HFF-Myc (cell line): ENCODE measurements at regions not wholly inside any gene's neighbourhood (a gene's known extent, or its start where the extent isn't known, plus 50 kb on each side); places are given as distances from the start of the nearest gene placed in this dataset.

ENCODE experiments used
- DNase-seq: peaks from one replicate; pipeline ENCODE4 v3.0.0-alpha.2; 2011; ENCODE audit warnings: low read depth; ENCODE audit errors: extremely low read depth
- H3K4me3 ChIP-seq: replicated peaks from 2 replicates; pipeline ENCODE4 v1.5.1; 2011; ENCODE audit warnings: low read depth, mild to moderate bottlenecking, control low read depth, low read length
- TF ChIP-seq, protein P1 (sequence below): IDR thresholded peaks from 2 replicates; pipeline ENCODE4 v1.5.1; 2012; ENCODE audit warnings: mild to moderate bottlenecking, low read depth, low read length, control low read depth; ENCODE audit errors: missing control alignments

DNA sequence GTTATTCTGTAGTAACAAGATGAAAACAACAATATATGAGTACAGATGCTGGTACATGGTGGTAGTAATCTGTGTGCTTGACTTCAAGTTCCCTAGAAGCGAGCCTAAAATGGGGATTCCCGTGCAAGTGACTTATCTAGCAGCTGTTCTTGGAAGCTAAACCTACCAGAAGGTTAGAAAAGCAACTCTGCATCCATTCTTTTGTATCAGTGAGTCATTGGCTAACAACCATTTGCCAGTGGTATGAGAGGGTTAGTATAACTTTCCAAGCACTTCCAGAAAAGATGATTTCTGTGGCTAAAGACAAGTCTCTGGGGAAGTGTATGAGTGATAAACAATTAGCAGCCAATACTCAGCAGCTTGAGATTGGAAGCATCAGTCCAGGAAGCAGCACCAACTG is 787.7 kb upstream of the CDH6 start:
- no peak for DNase-seq
- TF ChIP-seq, protein P1, sequence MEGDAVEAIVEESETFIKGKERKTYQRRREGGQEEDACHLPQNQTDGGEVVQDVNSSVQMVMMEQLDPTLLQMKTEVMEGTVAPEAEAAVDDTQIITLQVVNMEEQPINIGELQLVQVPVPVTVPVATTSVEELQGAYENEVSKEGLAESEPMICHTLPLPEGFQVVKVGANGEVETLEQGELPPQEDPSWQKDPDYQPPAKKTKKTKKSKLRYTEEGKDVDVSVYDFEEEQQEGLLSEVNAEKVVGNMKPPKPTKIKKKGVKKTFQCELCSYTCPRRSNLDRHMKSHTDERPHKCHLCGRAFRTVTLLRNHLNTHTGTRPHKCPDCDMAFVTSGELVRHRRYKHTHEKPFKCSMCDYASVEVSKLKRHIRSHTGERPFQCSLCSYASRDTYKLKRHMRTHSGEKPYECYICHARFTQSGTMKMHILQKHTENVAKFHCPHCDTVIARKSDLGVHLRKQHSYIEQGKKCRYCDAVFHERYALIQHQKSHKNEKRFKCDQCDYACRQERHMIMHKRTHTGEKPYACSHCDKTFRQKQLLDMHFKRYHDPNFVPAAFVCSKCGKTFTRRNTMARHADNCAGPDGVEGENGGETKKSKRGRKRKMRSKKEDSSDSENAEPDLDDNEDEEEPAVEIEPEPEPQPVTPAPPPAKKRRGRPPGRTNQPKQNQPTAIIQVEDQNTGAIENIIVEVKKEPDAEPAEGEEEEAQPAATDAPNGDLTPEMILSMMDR, result no peak
- no peak overlapping the region for H3K4me3 ChIP-seq

DNA sequence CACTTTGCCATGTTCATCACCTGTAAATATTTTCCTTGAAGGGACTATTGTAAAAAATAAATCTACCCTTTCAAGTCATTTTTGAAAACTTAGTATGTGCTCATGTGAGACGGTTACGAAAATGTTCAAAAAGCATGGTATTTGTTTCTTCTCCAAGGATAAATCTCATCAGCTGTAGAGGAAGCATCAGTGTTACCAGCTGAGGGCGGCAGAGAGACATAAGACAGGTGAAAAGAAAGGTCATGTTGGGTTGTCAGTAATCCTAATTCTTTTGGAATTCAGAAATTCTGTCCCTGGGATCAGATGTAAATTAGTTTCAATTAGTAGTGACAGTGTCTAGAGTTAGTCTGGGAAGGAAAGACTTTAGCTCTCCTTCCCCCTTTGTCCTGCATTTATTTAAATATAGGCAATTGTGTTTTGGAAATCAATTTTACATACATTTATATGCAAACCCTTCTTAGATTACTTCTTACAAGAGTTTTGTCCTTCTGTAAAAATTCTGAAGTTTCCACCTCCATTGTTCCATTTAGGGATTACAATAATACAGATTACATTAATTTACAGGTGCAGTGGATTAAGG is 791.9 kb upstream of the CDH6 start:
- DNase-seq, result no peak
- H3K4me3 ChIP-seq, result no peak overlapping the region
- TF ChIP-seq, protein P1, result no peak

DNA sequence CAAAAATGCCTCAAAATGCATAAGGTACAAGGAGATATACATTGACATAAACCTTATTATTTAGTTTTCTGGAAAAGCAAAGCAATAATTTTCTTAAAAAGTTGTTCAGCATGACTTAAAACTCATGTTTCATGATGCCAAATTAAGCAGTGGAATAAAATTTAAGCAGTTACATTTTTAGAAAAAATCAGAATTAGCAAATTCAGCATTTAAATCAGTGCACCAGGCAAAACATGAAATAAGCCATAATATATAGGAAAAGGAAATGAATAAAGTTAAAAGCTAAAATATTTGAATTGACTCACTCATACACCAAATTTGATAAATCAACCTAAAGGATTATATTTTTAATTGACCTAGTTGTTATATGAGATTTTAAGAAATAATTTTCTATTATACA is 795.1 kb upstream of the CDH6 start:
- no peak for DNase-seq
- H3K4me3 ChIP-seq, result no peak overlapping the region
- TF ChIP-seq, protein P1, result no peak

DNA sequence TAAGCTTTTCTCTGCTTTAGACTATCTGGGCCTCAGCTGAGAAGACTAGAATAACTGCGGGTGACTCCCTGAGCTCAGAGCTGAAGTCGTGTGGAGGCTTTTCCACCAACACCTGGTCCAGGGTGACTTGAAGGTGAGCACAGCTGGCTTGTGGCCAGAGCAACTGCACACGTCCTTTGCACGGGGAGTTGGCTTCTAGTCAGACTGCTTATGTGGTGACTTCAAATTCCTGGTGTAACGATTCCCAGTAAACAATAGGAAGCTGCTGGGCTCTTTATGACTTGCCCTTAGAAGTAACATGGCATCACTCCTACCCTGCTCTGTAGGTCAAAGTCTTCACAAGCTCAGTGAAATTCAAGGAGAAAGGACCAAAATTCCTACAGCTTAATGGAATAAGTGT is 800.6 kb upstream of the CDH6 start:
- H3K4me3 ChIP-seq, result no peak overlapping the region
- no peak for DNase-seq
- TF ChIP-seq, protein P1, result no peak

DNA sequence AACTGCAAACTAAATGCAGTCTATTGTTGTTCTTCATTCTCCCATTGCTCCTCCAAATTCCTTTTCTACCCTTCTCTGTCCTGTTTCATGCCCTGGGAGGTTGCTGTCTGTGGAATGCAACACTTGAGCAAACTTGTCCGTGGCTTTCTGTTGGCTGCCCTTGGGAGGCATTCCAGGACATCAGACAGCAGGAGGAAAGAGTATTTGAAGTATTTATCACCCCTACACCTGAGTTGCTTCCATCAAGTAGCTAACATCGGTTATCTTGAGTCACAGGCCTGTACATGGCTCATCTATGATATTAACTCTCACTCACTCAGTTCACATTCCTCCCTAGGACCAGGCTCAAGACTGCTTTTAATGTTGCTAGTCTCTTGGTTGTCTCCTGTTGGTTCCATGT is 803.4 kb upstream of the CDH6 start:
- TF ChIP-seq, protein P1, result no peak
- H3K4me3 ChIP-seq, result no peak overlapping the region
- DNase-seq, result no peak

DNA sequence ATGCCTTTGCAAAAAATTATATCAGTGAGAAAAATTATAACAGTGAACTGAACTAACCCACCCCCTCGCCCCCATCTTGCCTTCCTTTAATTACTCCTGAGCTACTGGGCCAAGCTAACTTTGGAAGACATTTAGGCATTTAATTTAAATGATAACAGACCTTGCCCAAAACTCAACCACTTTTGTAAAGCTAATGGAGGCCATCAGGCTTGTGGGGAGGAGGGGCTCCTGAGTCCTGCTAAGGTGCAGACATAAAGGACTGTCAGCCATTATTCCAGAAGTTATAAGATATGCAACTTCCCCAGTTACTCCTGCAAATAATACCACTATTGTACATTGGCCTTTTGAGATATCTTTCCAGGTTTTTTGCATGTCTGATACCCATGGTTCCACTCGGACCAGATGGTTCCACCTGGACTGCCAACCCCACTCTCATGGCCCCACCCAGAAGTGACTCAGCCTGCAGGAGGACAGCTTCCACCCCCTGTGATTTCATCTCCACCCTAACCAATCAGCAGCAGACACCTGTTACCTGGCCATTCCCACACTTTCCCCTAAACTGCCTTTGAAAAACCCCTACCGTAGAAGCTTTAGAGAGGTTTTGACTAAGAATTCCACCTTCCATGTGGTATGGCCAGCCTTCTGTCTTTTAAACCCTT is 805.4 kb upstream of the CDH6 start:
- no peak overlapping the region for H3K4me3 ChIP-seq
- TF ChIP-seq, protein P1, result no peak
- no peak for DNase-seq

DNA sequence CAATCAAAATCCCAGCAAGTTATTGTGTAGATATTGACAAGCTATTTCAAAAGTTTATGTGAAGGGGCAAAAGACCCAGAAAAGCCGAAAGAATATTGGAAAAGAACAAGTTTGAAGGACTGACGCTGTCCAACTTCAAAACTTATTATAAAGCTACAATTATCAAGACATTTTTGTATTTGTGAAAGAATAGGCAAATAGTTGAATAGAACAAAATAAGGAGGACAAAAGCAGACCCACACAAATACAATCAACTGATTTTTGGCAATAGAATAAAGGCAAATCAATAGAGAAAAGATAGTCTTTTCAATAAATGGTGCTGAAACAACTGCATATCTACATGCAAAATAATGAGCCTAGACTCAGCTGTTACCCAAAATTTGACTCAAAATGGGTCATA is 807.7 kb upstream of the CDH6 start:
- TF ChIP-seq, protein P1, result no peak
- no peak for DNase-seq
- H3K4me3 ChIP-seq, result no peak overlapping the region
